HL-60/S4 (cell line): ENCODE measurements at regions not wholly inside any gene's neighbourhood (a gene's known extent, or its start where the extent isn't known, plus 50 kb on each side); places are given as distances from the start of the nearest gene placed in this dataset.

Experiments
- in situ Hi-C: fragments of 300-500 bp; cut with MboI; formaldehyde crosslinking; loops from 2 replicates; pipeline ENCODE4 v1.14.3; 2022; ENCODE audit warnings: low sequenced_read_pairs

DNA sequence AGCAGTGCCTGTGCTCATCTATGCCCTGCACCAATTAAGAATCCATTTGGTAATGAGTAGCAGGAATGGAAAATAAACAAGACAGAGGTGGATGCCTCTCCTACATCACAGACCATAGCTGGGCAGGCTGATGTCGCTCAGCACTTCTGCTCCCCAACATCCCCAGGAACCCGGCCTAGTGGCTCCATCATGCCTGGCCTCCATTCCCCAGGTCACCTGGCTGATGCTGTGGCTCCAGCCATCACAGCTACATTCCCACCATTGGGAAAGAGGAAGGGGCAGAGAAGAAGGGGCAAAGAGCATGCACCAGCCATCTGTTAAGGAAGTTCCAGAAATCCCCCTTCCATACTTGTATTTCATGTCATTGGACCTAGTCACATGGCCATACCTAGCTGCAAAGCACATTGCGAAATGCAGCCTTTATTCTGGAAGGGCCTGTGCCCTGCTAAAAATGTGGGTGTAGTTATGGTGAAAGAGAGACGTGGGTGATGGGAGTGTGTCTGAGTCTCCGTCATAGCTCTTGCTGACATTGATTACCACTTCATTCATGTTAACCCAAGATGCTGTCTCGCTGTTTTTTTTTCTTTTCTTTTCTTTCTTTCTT is 86.1 kb upstream of the ADAMTS2 start:
- in situ Hi-C loops: no loop called here

DNA sequence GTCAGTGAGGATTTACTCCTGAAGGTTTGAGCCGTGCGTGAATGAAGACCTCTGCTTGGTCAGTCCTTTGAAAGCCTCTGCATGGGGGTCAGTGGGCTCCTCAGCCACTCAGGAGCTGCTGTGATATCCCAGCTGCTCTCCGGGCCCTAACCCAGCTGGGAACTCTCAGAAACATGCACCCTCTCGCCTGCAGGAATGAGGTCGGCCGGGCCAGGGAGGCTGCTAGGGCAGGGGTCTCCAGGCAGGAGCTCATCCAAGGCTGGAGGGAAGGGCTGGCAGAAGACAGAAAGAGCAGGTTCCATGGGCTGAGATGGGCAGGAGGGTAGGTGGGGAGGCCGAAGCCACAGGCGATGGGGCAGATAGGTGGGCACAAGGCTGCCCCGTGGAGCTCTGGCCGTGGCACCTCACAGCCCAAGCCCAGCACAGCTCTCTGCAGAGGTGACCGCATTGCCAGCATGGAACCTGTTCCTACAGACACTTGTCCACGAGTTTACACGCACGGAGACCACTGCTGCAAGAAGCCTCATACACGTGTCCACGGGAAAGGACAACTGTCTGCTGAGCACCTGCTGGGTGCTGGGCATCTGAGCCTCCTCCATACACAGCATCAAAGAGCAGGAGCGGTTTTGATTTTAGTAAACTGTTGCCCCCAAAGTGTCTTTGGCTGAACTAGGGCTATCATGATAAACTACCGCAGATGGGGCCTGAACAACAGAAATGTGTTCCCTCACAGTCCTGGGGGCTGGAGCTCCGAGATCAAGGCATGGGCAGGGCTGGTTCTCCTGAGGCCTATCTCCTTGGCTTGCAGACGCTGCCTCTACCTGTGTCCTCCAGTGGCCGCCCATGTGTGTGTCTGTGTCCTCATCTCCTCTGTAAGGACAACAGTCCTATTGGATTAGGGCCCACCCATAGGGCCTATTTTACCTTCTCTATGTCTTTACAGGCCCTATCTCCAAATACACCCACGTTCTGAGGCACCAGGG is 85.2 kb upstream of the ADAMTS2 start:
- in situ Hi-C loops: no loop called here

DNA sequence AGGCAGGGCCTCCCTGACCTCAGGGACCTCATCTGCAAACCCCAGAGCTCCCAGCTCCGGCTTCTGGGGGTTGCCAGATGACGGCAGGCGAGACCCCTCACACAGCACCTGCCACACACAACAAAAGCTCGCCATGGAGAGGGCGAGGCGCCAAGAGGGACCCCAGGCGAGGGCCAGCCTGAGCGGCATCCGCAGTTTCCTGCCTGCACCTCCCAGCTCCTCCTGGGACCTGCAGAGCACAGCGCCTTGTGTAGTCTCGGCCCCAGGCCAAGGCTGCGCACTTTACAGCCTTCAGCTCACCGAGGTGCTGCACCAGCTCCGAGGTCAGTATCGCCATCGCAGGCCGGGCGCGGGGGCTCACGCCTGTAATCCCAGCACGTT is 82.4 kb upstream of the ADAMTS2 start:
- in situ Hi-C loops: no loop called here

DNA sequence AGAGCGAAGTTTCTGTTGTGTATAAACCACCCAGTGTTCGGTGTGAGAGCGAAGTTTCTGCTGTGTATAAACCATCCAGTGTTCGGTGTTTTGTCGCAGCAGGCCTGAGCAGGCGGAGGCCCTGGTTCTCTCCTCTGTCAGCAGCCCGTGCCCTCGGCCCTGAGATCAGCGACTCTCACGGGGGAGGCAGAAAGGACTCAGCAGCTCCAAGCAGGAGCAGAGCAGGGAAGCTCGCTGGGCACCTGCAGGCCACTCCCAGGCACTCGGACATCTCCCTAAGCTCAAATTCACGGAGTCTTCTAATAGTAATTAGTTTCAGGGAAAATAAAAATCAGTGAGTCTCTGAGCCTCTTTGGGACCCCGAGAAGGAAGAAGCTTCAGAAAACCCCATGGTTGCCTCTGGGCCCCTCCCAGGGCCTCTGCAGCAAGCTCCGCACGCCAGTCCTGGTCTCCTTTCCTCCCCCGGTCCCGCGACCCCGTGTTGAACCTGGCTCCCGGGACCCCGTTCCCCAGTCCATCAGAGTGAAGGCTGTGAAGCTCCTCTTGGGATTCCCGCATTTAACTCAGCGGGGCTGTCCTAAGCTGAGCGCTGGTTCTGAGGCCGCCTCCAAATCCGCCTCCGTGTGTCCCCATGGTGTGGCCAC is 81.9 kb upstream of the ADAMTS2 start:
- in situ Hi-C loops: no loop called here

DNA sequence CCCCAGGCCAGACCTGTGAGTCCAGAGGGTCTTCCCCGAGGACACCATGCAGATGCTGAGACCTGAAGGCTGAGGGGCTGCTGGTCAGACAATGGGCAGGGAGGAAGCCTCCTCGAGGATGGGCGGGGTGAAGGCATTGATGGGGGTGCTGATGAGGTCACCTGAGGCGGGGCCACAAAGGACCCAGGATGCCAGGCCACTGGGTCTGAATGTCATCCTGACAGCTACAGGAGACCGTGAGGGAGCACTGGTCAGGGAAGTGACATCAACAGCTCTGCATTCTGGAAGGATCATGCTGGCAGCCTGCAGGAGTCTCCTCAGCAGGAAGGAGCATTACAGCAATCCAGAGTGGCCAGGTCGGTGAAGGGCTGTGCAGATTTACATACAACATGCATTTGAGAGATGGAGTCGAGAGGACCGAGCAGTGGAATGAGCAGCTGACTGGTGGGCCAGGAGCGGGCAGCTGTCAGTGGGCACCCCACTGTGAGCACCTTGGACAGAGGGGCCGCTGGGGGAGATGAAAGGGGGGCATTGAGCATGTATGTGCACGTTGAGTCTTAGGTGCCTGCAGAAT is 77.7 kb upstream of the ADAMTS2 start:
- in situ Hi-C loops: no loop called here

DNA sequence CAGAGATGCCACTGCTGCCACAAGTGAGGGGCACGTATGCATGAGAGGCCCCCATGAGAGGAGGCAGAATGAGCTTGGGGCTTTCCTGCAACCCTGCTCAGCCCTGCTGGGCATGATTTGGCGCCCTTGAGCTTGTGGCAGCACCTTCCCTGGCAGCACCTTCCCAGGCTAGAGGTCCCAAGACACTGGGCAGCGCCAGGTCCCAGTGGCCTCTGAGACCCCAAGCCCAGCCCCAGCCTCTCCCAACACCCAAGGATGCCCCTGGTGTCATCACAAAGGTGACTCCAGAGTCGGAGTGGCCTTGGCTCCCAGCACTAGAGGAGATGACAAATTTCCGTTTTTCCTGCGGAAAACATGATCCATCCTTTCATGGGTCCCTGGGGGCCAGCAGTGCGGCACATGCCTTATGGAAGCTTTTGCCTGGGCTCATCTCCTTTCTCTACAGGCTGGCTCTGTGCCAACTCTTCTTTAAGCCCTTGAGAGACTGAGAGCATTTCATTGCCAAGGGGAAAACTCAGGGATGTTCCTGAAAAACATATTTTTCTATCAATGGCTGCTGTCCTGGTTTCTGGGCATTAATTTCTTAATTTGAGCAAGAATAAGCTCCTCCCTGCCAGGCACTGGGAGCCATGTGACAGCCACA is 77.1 kb upstream of the ADAMTS2 start:
- in situ Hi-C loops: no loop called here

DNA sequence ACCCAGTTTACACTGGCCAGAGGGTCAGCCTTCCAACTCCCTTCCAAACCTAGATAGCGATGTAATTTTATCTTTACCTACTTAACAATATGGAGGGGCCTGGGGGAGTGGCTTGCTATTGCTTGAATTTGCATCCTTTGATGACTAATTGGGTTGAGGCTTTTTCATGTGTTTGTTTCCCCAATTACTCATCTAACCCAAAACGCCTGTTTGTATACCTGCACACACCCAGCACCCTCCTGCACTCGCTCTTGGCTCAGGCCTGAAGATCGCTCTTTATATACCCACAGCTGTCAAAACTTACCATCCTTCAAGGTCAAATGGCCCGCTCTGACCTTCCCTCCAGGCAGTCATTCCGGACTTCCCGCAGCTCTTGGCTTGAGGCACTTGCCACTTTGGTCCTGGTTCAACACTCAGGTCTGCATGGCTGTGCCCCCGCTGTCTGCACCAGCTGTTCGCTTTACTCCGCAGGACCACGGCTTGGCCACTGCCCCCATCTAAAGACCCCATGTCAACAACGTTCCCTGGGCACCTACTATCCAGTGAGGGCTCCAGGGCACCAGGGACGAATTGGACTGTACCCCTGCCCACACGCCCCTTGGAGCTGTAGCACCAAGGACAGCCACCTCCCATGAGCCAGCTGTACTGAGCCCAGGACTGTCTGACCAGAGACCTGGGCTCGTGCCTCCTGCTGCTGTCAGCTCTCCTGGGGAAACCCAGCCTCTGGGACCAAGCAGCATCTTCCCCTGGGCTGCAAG is 76.1 kb upstream of the ADAMTS2 start:
- in situ Hi-C loops: no loop called here

DNA sequence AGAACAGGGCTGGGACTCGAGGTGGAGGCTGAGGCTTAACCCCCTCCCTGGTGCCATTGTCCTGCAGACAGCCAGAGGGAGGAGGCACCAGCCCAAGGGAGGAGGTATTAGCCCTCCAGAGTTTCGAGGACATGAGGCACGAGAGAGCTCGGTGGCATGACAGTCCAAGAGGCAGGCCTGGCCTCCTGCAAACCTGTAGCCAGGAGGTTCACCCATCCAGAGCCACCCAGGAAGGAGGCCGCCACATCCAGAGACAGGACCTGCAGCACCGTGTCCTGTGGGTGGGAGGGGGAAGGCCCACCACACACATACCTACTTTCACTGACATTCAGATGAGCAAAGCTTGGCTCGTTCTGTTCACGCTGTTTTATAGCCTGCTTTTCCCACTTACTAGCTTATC is 75.2 kb upstream of the ADAMTS2 start:
- in situ Hi-C loops: no loop called here

DNA sequence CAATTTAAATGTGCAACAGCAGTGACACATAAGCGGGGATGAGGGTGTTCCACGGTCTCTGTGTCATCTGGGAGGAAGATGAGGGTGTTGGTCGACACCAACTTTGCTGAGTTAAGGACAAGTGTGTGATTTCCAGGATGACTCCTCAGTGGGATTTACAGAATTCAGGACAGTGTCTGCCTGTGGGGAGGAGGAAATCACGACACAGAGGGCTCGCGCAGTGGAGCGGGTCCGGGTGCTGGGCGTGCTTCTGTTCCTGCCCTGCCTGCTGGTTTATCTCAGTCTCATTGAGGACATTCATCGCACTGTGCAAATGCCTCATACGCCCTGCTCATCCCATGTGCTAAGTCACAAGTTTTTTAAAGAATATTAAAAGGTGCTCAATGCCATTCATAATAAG is 73.7 kb upstream of the ADAMTS2 start:
- in situ Hi-C loops: no loop called here

DNA sequence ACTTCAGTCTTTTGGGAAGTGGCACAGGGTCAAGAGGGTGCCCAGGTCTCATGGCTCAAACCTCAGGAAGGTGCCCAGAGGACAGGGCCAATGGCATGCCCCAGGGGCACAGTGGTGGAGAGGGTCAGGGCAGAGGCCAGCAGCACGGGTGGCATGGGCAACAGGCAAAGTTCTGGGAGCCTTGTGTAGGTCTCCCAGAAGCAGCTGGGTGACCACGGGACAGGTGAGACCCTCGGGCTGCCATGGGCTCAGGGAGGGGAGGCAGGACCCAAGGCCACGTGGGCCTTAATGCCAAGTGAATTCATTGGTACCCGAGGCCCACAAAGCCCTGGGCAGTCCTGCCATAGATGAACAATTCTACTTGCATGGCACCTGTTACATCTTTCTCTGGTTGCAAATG is 72.4 kb upstream of the ADAMTS2 start:
- in situ Hi-C loops: no loop called here

DNA sequence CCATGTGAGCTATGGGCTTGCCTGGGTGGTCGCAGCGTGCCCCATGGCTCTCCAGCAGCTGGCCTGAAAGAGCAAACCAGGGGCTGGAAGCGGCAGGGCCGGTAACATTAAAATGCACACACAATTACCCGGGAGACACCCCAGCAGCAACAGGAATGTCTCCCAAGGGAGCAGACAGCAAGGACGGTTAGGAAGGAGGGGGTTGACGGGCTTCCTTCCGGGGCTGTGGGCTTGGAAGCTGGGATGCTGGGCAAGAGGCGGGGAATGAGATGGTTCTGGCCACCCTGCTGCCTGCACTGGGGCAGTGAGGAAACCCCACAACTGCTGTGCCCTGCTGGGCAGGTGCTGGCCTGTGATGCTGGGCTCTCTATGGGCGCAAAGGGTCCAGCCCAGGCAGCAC is 71.8 kb upstream of the ADAMTS2 start:
- in situ Hi-C loops: no loop called here

DNA sequence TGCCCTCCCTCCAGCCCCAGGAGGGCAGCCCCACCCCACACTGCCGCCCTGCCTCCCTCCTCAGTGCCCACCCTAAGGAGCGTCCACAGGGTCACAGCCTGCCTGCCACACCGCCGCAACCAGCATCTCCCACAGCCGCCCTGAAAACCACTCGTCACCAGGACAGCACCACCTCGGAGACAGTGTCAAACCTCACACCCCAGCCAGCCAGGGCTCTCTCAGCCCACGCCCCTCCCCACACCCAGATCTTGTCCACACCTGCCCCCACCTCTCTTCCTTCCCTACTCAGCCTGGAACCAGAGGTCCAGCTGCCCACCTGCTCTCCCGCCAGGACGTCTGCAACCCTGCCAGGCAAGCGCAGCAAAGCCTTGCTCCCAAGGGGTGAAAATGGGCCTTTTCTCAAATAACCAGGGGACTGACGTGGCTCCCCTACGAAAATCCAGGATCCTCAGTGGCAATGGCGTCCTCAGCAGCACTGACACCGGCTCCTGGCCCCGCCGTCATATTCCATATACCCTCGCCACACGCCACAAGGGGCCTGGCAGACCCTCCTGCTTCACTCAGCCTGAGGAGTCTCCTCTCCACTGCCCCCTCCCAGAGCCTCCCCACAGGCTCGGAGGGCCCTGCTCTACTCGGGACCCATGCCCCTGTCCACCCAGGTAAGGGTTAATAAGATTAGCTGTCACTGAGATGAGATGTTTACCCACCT is 71.0 kb upstream of the ADAMTS2 start:
- in situ Hi-C loops: no loop called here

DNA sequence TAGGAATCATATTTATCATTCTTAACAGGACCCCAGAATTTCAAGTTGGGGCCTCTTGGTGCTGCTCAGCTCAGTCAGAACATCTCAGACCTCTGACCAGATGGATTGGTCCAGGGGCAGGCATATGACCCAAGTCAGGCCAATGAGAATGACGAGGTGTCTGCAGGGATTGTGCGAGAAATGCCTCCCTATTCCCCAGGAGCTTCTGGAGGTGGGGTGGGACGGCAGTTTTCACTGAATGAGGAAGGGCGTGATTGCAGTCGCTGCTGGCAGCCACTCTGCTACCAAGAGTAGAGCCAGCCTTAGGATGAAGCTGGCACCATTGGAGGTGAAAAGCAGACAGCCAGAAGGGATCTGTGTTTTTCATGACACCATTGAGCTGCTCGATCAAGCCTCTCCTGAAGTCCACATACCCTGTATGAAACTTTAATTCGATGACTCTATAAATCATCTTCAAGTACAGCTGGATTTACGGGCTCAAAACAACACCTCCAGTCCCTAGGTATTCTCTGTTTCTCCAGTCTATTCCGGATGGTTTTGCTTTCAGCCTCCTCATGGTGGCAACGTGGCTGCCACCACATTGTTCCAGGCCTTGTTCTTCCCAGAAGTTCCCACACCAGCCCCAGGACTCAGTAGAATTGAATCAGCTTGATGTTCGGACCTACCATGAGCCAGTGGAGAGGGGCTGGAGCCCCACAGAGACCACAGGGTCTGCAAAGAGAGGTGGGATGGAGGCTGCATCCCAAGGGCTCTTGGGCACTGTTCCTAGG is 70.2 kb upstream of the ADAMTS2 start:
- in situ Hi-C loops: no loop called here

DNA sequence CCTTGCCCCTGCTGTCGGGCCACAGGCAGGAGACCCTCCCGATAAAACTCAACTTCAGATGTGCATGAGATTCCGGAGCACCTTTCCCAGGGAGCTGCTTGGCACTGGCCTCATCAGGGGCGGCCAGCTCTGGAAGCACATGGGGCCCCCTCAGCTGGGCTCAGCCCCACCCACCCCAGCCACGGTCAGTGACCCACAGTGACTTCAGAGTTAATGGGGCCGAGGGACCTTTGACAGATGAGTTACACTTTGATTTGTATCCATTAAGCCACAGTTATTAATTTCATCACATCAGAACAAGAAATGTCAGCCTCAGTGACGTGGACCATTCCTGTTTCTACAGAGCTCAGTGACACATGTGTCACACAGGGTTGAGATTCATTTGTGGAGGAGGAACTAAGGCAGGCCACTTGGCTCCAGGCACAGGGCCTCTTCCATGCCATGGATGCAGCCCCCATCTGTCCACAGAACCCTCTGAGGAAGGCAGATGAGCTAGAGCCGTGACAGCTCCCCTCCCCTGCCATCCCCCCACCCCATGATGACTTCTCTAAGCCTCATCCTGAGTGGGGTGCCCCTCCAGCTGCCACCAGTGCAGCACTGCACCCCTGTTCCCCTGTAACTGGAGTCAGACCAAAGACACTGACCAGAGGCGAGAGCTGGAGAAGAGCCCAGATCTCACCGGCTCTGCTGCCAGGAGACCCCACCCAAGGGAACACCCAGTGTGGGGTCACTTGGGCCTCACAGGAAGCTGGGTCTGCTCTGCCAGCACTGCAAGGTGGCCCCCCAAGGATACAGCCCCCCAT is 69.4 kb upstream of the ADAMTS2 start:
- in situ Hi-C loops: no loop called here

DNA sequence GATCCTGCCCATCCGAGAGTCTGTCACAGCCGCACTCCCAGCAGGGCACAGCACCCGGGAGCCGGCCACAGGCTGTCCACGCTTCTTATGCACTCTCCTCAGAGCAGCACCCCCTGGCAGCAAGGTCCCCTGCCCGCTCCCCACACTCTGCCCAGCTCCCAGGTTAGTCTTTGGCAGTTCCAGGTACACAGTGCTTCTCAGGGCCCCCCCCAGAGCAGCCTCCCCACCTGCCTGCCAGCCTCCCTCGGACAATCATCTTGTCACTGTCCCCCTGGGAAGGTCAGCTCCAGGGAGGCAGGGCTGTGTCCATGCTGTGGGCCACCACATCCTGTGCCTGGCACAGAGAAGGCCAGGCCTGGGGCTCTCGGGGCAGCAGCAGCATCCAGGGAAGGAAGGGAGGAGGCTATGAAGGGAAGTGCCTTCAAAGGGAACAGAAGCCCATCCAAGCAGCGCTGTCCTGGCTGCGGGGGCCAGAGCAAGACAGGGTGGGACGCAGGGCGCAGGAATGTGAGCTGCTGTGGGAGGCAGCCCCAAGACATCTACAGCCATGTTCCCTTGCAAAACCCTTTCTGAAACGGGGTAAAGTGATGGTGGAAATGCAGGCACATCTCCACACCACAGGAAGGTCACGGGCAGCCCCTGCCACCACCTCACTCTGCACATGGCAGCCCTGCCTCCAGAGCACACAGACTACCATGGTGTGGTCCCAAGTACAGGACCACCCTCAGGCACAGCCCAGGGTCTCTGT is 68.6 kb upstream of the ADAMTS2 start:
- in situ Hi-C loops: no loop called here

DNA sequence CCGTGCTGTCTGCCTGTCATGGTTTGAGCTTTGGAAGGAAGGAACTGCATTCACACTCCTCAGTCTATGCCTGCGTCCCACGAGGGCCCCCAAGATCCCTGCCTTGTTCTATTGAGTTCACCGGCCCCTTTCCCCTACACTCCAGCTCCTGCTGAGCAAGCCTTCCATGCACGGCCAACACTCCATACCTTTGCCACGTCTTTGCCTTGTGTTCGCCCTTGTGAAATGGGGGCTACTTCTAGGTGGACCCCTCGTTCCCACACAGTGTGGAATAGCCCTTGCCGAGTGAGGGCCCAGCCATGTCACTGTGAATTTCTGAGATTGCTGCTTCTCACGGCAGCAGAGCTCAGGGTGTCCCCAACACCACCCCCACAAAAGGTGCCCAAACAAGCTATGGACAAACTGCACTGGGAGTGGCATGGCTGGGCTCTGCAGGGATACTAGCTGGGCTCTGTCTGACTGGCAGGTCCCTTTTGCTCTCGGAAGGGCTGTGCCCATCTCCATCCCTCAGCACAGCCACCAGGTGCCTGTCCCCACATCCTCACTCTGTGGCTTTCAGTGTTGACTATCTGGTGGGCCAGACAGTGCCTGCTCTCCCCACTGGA is 67.9 kb upstream of the ADAMTS2 start:
- in situ Hi-C loops: no loop called here
